T-cell (primary cell): ENCODE measurements at regions not wholly inside any gene's neighbourhood (a gene's known extent, or its start where the extent isn't known, plus 50 kb on each side); places are given as distances from the start of the nearest gene placed in this dataset.
"Not testable (repeated sequence)": the region's sequence is repeated elsewhere in the genome, so short reads cannot be mapped to it uniquely, and the experiment has no call there.

Source experiments
- ATAC-seq, 4 experiments: fragments of 200-7000 bp in 3 of 4; fragments of 150-1000 bp in 1 of 4; cut with Tn5 transposase; replicated peaks in 1 of 4; 1 replicate in 3 of 4; 2 replicates in 1 of 4; pipeline ENCODE4 v1.10.0; 2021; ENCODE audit warnings: moderate library complexity in 3 of 4, mild to moderate bottlenecking in 2 of 4, moderate number of reproducible peaks in 1 of 4
- CTCF ChIA-PET, 2 donors: fragments of 300-600 bp; sonication (Branson Sonifier 250); formaldehyde crosslinking; loops; one replicate each; lab custom pipeline; 2022; ENCODE audit warnings: antibody characterized with exemption in 2 of 2; lab: Charles Lee
- POLR2A ChIA-PET, 2 donors: fragments of 300-600 bp; sonication (Branson Sonifier 250); formaldehyde crosslinking; loops; one replicate each; lab custom pipeline; 2022; ENCODE audit warnings: antibody characterized with exemption in 2 of 2; lab: Charles Lee
- DNase-seq, 35 experiments: peaks; one replicate each; pipeline versions ENCODE4 v3.0.0 to v3.0.0-alpha.2; 2013 to 2023
- H3K27ac ChIP-seq: one replicate; pipeline ENCODE4 v1.5.1; 2013; ENCODE audit warnings: low read length
- H3K27me3 ChIP-seq, 2 experiments: replicated peaks in 1 of 2; 1 replicate in 1 of 2; 2 replicates in 1 of 2; pipeline versions ENCODE4 v1.6.1 to v1.7.0; 2013; ENCODE audit warnings: low read length in 1 of 2, mixed read lengths in 1 of 2; ENCODE audit not compliant: control insufficient read depth in 2 of 2, insufficient read depth in 2 of 2; ENCODE audit errors: extremely low read depth in 1 of 2
- H3K36me3 ChIP-seq, 2 donors: 1 replicate in 1 of 2; 2 replicates in 1 of 2; pipeline versions ENCODE4 v1.6.1 to v1.7.0; 2013; ENCODE audit warnings: low read length in 1 of 2; ENCODE audit not compliant: control insufficient read depth in 2 of 2, insufficient read depth in 1 of 2; ENCODE audit errors: extremely low read depth in 1 of 2
- H3K4me1 ChIP-seq, 2 experiments: 1 replicate in 1 of 2; 2 replicates in 1 of 2; pipeline versions ENCODE4 v1.6.1 to v1.7.0; 2013; ENCODE audit warnings: low read length in 2 of 2, mixed read lengths in 1 of 2; ENCODE audit not compliant: insufficient read depth in 2 of 2, control insufficient read depth in 1 of 2; ENCODE audit errors: extremely low read depth in 1 of 2
- H3K4me3 ChIP-seq, 2 donors: 1 replicate in 1 of 2; 2 replicates in 1 of 2; pipeline versions ENCODE4 v1.5.1 to v1.7.0; 2013; ENCODE audit warnings: mild to moderate bottlenecking in 2 of 2, low read length in 1 of 2, moderate library complexity in 1 of 2; ENCODE audit not compliant: control insufficient read depth in 1 of 2; ENCODE audit errors: extremely low read depth in 1 of 2
- H3K9me3 ChIP-seq: 2 replicates; pipeline ENCODE4 v1.7.0; 2013
- H3K27ac Mint-ChIP-seq, 2 donors: one replicate each; pipeline ENCODE4 v1.8.0; 2020 to 2021; ENCODE audit warnings: mild to moderate bottlenecking in 2 of 2, mixed read lengths in 2 of 2
- H3K27me3 Mint-ChIP-seq, 2 donors: one replicate each; pipeline ENCODE4 v1.8.0; 2021 to 2022; ENCODE audit warnings: mixed read lengths in 2 of 2
- H3K36me3 Mint-ChIP-seq: one replicate; pipeline ENCODE4 v1.8.0; 2021; ENCODE audit warnings: mixed read lengths
- H3K4me1 Mint-ChIP-seq, 3 donors: one replicate each; pipeline ENCODE4 v1.8.0; 2020 to 2022; ENCODE audit warnings: mixed read lengths in 3 of 3, mild to moderate bottlenecking in 1 of 3
- H3K4me3 Mint-ChIP-seq, 3 donors: one replicate each; pipeline ENCODE4 v1.8.0; 2020 to 2022; ENCODE audit warnings: mild to moderate bottlenecking in 3 of 3, mixed read lengths in 3 of 3, moderate library complexity in 3 of 3
- H3K9me3 Mint-ChIP-seq, 3 donors: one replicate each; pipeline ENCODE4 v1.8.0; 2020 to 2022; ENCODE audit warnings: mixed read lengths in 3 of 3
- WGBS: methylation state at CpG from one replicate; pipeline ENCODE4 v1.1.5; 2013; ENCODE audit warnings: missing lambda C conversion rate; ENCODE audit not compliant: insufficient coverage; 5-methylcytosine and 5-hydroxymethylcytosine counted together

DNA sequence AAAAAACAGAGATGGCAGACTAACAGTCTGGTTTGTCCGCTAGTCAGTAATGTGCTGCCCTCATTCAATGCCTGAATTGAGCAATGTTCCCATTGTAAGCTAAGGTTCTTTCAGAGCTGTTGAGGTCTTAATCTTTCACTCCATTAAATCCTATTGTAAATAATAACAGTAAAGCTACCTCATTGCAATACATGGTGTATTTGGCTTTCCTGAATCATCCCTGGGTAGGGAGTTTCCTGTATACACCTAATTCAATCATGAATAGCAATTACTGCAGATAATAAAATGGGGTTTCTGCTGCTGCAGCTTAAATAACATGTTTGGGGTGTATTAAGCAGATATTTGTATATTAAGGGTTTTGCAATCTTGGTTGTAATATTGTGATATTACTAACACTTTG, 1100.2 kb upstream of the INTU start:
- ChIA-PET POLR2A (no interaction called here), CTCF (no interaction called here)
- H3K4me3 Mint-ChIP-seq: no peak overlapping the region
- DNase-seq (no peak), ATAC-seq (no peak)
- Histone ChIP-seq H3K27ac (no peak overlapping the region), H3K4me3 (no peak overlapping the region), H3K9me3 (no peaks in the 10 kb centered on the region), H3K4me1 (no peaks in the 10 kb centered on the region), H3K36me3 (no peaks in the 10 kb centered on the region), H3K27me3 (no peaks in the 10 kb centered on the region)
- no CpG with 5 or more reads among the region's 1 CpG for WGBS
- H3K27me3 Mint-ChIP-seq: no peaks in the 10 kb centered on the region
- H3K27ac Mint-ChIP-seq: no peak overlapping the region
- no peaks in the 10 kb centered on the region for H3K36me3 Mint-ChIP-seq
- no peaks in the 10 kb centered on the region for H3K4me1 Mint-ChIP-seq
- H3K9me3 Mint-ChIP-seq: peaks cover 4 to 6% (median 5%) of the 10 kb centered on the region in 3 donors

DNA sequence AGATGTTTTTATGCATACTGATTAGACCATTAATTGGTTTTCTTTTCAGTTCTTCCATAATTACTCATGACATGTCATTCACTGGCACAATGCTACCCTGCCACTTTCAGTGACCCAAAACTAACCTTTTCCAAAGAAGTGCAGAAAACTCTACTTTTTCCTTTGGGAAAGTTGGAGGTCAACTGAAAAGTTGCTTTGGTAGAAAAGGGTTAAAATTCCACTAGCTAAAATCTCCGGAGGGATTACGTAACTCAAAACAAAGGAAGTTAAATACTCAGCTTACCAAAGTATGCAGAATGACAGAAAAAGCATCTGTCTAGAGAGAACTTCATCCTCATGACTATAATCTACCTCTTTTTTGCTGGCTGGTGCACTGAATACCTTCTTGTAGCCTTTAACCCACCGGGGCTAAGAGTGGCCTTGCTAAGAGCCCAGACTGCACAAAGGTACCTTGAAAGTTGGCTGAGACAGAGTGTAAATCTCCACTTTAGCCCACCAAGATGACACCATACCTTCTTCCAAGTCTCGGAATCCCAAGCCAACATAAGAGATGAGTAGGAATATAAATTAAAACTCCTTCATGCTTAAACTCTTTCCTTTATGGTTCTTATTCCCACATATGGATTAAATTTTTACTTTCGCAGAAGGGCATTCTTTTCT, 1099.5 kb upstream of the INTU start:
- Histone ChIP-seq H3K36me3 (no peaks in the 10 kb centered on the region), H3K27ac (no peak overlapping the region), H3K27me3 (no peaks in the 10 kb centered on the region), H3K4me1 (no peaks in the 10 kb centered on the region), H3K4me3 (no peak overlapping the region), H3K9me3 (no peaks in the 10 kb centered on the region)
- H3K27ac Mint-ChIP-seq: no peak overlapping the region
- H3K9me3 Mint-ChIP-seq: peaks cover 2 to 5% (median 4%) of the 10 kb centered on the region in 3 donors
- no peaks in the 10 kb centered on the region for H3K4me1 Mint-ChIP-seq
- no peak overlapping the region for H3K4me3 Mint-ChIP-seq
- DNase-seq (no peak), ATAC-seq (no peak)
- H3K36me3 Mint-ChIP-seq: no peaks in the 10 kb centered on the region
- ChIA-PET CTCF (no interaction called here), POLR2A (interaction anchor here in 1 of 2 donors (0.6 kb wide), 1 partner anchor 38 kb away, joined by 3 read pairs; no protein-coding TSS in a partner anchor)
- no peaks in the 10 kb centered on the region for H3K27me3 Mint-ChIP-seq
- 100% methylated on average over 1 of the region's 5 CpGs for WGBS

DNA sequence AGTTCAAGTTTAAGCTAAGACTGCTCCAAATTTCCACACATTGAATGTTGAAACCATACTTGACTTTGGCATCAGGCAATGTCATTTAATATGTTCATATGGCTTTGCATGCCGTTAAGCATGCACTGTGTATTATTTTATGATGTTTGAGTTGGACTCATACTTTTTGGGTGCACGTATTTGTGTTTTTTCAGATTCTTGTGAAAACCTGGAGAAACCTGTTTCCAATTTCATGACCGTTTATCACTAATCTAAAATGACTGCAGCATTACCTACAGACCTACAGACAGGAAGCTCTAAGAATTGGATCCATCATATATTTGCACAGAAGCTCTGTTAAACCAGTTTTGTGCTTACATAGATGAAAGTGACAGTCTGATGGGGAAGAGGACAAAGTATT, 1093.0 kb upstream of the INTU start:
- no peaks in the 10 kb centered on the region for H3K4me1 Mint-ChIP-seq
- Histone ChIP-seq H3K27ac (no peak overlapping the region), H3K9me3 (no peaks in the 10 kb centered on the region), H3K27me3 (no peaks in the 10 kb centered on the region), H3K4me1 (no peaks in the 10 kb centered on the region), H3K36me3 (no peaks in the 10 kb centered on the region), H3K4me3 (no peak overlapping the region)
- no CpG with 5 or more reads among the region's 3 CpGs for WGBS
- H3K4me3 Mint-ChIP-seq: no peak overlapping the region
- ChIA-PET CTCF (no interaction called here), POLR2A (no interaction called here)
- no peaks in the 10 kb centered on the region for H3K36me3 Mint-ChIP-seq
- peaks cover 5 to 15% (median 6%) of the 10 kb centered on the region in 3 donors for H3K9me3 Mint-ChIP-seq
- ATAC-seq (no peak), DNase-seq (no peak)
- no peak overlapping the region for H3K27ac Mint-ChIP-seq
- no peaks in the 10 kb centered on the region for H3K27me3 Mint-ChIP-seq

DNA sequence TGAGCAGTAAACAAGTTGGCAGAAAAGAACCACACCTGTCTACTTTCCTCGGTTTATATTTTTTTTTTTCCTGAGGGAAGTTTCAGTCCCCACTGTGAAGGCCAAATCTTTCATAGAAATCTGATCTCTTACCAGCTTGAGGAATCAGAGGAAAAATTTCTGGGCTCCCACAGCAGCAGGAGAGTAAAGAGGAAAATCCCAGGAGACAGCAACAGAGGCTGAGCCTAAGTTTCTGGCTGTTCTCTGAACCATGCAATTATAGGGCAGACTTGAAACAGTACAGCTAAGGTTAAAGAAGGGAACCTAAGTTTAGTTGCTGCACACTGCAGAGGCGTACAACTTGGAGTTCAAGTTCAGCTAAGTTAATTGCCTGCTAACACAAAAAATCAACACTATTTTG, 1090.9 kb upstream of the INTU start:
- Histone ChIP-seq H3K4me3 (no peak overlapping the region), H3K4me1 (no peaks in the 10 kb centered on the region), H3K36me3 (no peaks in the 10 kb centered on the region), H3K27me3 (no peaks in the 10 kb centered on the region), H3K9me3 (peaks cover under 1% of the 10 kb centered on the region), H3K27ac (no peak overlapping the region)
- ChIA-PET CTCF (no interaction called here), POLR2A (interaction anchor here in 1 of 2 donors (0.5 kb wide), 1 partner anchor 1791 kb away, joined by 5 read pairs; no protein-coding TSS in a partner anchor)
- ATAC-seq: no peak
- Mint-ChIP-seq H3K4me3 (no peak overlapping the region), H3K36me3 (no peaks in the 10 kb centered on the region), H3K27me3 (no peaks in the 10 kb centered on the region), H3K27ac (no peak overlapping the region), H3K9me3 (peaks cover 6 to 10% (median 10%) of the 10 kb centered on the region in 3 donors), H3K4me1 (no peaks in the 10 kb centered on the region)
- WGBS: 82% methylated on average over 2 of the region's 2 CpGs
- no peak for DNase-seq

DNA sequence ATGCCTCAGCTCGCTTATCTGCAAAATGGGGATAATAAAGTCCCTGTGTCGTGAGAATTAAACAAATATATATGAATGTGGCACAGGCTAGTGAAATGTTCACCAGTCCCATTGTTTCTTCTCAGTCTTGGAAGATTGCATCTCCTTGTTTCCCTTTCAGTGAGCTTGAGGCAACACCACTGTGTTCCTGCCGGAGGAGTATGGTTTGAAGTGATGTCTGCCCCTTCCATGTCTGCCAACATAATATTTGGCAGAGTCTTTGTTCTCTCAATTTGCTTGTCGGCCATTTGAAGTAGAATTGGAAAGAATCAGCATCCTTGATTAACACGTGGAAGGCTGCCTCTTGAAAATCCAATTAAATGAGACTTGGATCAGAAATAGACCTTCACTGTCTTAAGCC, 1088.5 kb upstream of the INTU start:
- no peaks in the 10 kb centered on the region for H3K36me3 ChIP-seq
- ATAC-seq: no peak
- H3K4me1 Mint-ChIP-seq: no peaks in the 10 kb centered on the region
- H3K9me3 Mint-ChIP-seq: peaks cover 5 to 10% (median 9%) of the 10 kb centered on the region in 3 donors
- POLR2A ChIA-PET: no interaction called here
- H3K27ac ChIP-seq: no peak overlapping the region
- H3K4me3 Mint-ChIP-seq: no peak overlapping the region
- no peaks in the 10 kb centered on the region for H3K4me1 ChIP-seq
- no peaks in the 10 kb centered on the region for H3K27me3 Mint-ChIP-seq
- no peaks in the 10 kb centered on the region for H3K36me3 Mint-ChIP-seq
- CTCF ChIA-PET: no interaction called here
- no peak for DNase-seq
- H3K27me3 ChIP-seq: no peaks in the 10 kb centered on the region
- H3K27ac Mint-ChIP-seq: no peak overlapping the region
- 43% methylated on average over 2 of the region's 5 CpGs for WGBS
- H3K9me3 ChIP-seq: peaks cover 3% of the 10 kb centered on the region
- H3K4me3 ChIP-seq: no peak overlapping the region

DNA sequence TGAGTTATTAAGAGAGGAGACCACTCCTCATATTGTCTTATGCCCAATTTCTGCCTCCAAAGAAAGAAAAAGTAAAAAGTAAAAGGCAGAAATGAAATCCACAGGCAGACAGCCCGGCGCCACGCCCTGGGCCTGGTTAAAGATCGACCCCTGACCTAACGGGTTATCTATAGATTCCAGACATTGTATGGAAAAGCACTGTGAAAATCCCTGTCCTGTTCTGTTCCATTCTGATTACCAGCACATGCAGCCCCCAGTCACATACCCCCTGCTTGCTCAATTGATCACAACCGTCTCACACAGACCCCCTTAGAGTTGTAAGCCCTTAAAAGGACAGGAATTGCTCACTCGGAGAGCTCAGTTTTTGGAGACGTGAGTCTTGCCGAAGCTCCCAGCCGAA, 1086.6 kb upstream of the INTU start:
- ATAC-seq, H3K4me1 Mint-ChIP-seq, H3K9me3 Mint-ChIP-seq, DNase-seq, POLR2A ChIA-PET, H3K27me3 Mint-ChIP-seq, H3K27ac ChIP-seq, CTCF ChIA-PET, H3K27me3 ChIP-seq, H3K9me3 ChIP-seq, H3K36me3 ChIP-seq, H3K4me3 Mint-ChIP-seq, H3K4me1 ChIP-seq, H3K4me3 ChIP-seq, H3K27ac Mint-ChIP-seq, H3K36me3 Mint-ChIP-seq: not testable (repeated sequence)
- 90% methylated on average over 7 of the region's 10 CpGs for WGBS

DNA sequence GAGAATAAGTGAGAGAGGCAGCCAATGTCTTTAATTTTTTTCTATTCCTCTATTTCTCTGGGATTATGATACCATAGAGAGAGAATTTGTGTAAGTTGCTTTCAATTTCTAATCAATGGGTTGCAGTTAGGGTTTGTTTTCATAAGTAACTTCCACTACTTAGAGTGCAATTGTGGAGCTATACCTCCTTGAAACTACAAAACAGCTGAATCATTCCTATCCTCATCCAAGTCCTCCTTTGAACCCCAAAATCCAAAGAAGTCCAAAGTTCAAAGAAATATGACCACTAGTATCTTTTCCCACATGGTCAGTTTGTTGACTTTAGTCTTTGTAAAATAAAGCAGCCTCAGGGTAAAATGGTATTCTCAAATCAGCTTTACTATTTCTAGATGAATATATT, 1085.4 kb upstream of the INTU start:
- no peak overlapping the region for H3K27ac ChIP-seq
- ChIA-PET POLR2A (no interaction called here), CTCF (interaction anchor here in 1 of 2 donors (0.5 kb wide), 1 partner anchor 117 kb away, joined by 3 read pairs; no protein-coding TSS in a partner anchor)
- H3K27ac Mint-ChIP-seq: no peak overlapping the region
- ATAC-seq: no peak
- no peaks in the 10 kb centered on the region for H3K27me3 Mint-ChIP-seq
- peaks cover 3% of the 10 kb centered on the region for H3K9me3 ChIP-seq
- no peaks in the 10 kb centered on the region for H3K27me3 ChIP-seq
- no peaks in the 10 kb centered on the region for H3K4me1 ChIP-seq
- H3K36me3 Mint-ChIP-seq: no peaks in the 10 kb centered on the region
- no peak for DNase-seq
- H3K9me3 Mint-ChIP-seq: peaks cover under 1 to 7% (median 5%) of the 10 kb centered on the region in 3 donors
- no peaks in the 10 kb centered on the region for H3K36me3 ChIP-seq
- H3K4me3 ChIP-seq: no peak overlapping the region
- no peaks in the 10 kb centered on the region for H3K4me1 Mint-ChIP-seq
- H3K4me3 Mint-ChIP-seq: no peak overlapping the region
